Fibroblast of pulmonary artery (primary cell): ENCODE measurements at regions not wholly inside any gene's neighbourhood (a gene's known extent, or its start where the extent isn't known, plus 50 kb on each side); places are given as distances from the start of the nearest gene placed in this dataset.

ENCODE experiments used
- DNase-seq: peaks from one replicate; pipeline ENCODE4 v3.0.0-alpha.2; 2010; ENCODE audit warnings: low read depth
- H3K4me3 ChIP-seq: replicated peaks from 2 replicates; pipeline ENCODE4 v1.5.1; 2011; ENCODE audit warnings: low read depth, mild to moderate bottlenecking, control low read depth, low read length, moderate library complexity
- CTCF ChIP-seq: IDR thresholded peaks from 2 replicates; pipeline ENCODE4 v1.5.1; 2011; ENCODE audit warnings: mild to moderate bottlenecking, control low read depth, low read length, inconsistent platforms; ENCODE audit errors: missing control alignments

- no peak for TF ChIP-seq CTCF
Observed at GRCh38 chr2:81196383-81196851, 891.9 kb upstream of the LRRTM1 start.

GRCh38 chr2:81195774-81196382 lies 891.3 kb upstream of the LRRTM1 start:
- H3K4me3 ChIP-seq = no peak overlapping the region
- DNase-seq = no peak
- no peak for TF ChIP-seq CTCF

More at GRCh38 chr2:81196383-81196851, 891.9 kb upstream of the LRRTM1 start:
- no peak for DNase-seq
- no peak overlapping the region for H3K4me3 ChIP-seq

GRCh38 chr2:81195017-81195773 lies 890.6 kb upstream of the LRRTM1 start:
- DNase-seq = no peak
- no peak for TF ChIP-seq CTCF
- no peak overlapping the region for H3K4me3 ChIP-seq

GRCh38 chr2:81194581-81194980 lies 890.0 kb upstream of the LRRTM1 start:
- H3K4me3 ChIP-seq = no peak overlapping the region
- DNase-seq = no peak
- no peak for TF ChIP-seq CTCF

DNA sequence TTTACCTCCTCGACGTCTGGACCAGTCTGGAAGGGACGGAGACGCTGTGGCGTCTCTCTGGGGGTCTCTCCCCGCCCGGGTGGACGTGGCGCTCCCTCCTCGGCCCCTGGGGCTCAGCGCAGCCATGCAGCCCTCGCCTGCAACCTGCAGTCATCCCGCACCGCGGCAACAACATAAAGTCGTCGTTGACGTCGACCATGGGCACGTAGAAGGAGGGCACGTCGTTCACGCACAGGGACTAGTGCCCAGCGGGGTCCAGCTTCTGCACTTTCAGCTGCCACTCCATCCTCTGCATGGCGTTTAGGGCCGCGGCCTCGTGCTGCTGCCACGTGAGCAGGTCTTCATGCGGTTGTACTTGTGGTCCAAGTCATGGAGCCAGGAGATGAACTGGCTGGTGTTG lies 889.6 kb upstream of the LRRTM1 start:
- TF ChIP-seq CTCF = no peak
- DNase-seq = no peak
- H3K4me3 ChIP-seq = no peak overlapping the region

- TF ChIP-seq CTCF = no peak
- no peak for DNase-seq
- no peak overlapping the region for H3K4me3 ChIP-seq
Observed at GRCh38 chr2:81181845-81182244, 877.3 kb upstream of the LRRTM1 start.
